OCI-LY1 (cell line): ENCODE measurements at regions not wholly inside any gene's neighbourhood (a gene's known extent, or its start where the extent isn't known, plus 50 kb on each side); places are given as distances from the start of the nearest gene placed in this dataset.

Experiments
- CTCF ChIP-seq: fragments of 200-600 bp; sonication (generic), shearing (Covaris generic); IDR thresholded peaks from 2 replicates; pipeline ENCODE4 v1.5.1; 2017; ENCODE audit warnings: mild to moderate bottlenecking, antibody characterized with exemption, low read length, moderate library complexity, mixed read lengths
- EZH2 ChIP-seq: fragments of 200-600 bp; sonication (generic), shearing (Covaris generic); IDR thresholded peaks from 2 replicates; pipeline ENCODE4 v1.8.0; 2017; ENCODE audit warnings: borderline replicate concordance, mixed run types, mild to moderate bottlenecking, antibody characterized with exemption, low read length, moderate library complexity, mixed read lengths

GRCh38 chr22:49531368-49531791, 296.3 kb downstream of the BRD1 start:
- TF ChIP-seq CTCF = no peak
- no peak for TF ChIP-seq EZH2
